AG20443 (cell line): ENCODE measurements at regions not wholly inside any gene's neighbourhood (a gene's known extent, or its start where the extent isn't known, plus 50 kb on each side); places are given as distances from the start of the nearest gene placed in this dataset.

Experiments used
- DNase-seq: peaks from one replicate; pipeline ENCODE4 v3.0.0; 2012; ENCODE audit warnings: low spot score, mixed read lengths

GRCh38 chr16:48438414-48438813, 53.2 kb upstream of the SIAH1 start:
- no peak for DNase-seq

- DNase-seq: no peak
Observed at GRCh38 chr16:48435906-48436305, 50.7 kb upstream of the SIAH1 start.

- DNase-seq: no peak
Observed at GRCh38 chr16:48435318-48435680, 50.1 kb upstream of the SIAH1 start.
